HG03432 (cell line): ENCODE measurements at regions not wholly inside any gene's neighbourhood (a gene's known extent, or its start where the extent isn't known, plus 50 kb on each side); places are given as distances from the start of the nearest gene placed in this dataset.

Experiments used
- ATAC-seq: cut with Tn5 transposase; IDR thresholded peaks from one replicate; pipeline ENCODE4 v1.9.1; 2021; ENCODE audit warnings: mild to moderate bottlenecking, moderate library complexity; ENCODE audit not compliant: unreplicated experiment

DNA sequence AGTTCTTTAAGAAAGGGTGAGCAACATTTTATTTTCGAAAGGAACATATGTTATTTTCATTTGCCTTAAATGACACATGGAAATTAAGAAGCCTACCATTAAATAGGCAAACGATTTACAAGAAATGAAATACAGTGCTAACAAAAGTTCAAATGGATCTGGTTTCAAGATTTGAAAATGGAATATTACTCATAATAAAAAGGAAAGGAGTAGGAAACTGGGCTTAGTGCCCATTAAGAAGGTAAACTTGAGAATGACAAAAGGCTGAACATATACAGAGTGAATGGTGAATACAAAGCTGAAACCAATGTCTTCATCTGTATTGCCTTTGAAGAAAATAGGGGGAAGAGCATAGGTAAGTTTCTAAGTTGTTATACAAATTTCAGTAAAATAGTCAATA, 974.2 kb upstream of the C9orf72 start:
- ATAC-seq = no peak

DNA sequence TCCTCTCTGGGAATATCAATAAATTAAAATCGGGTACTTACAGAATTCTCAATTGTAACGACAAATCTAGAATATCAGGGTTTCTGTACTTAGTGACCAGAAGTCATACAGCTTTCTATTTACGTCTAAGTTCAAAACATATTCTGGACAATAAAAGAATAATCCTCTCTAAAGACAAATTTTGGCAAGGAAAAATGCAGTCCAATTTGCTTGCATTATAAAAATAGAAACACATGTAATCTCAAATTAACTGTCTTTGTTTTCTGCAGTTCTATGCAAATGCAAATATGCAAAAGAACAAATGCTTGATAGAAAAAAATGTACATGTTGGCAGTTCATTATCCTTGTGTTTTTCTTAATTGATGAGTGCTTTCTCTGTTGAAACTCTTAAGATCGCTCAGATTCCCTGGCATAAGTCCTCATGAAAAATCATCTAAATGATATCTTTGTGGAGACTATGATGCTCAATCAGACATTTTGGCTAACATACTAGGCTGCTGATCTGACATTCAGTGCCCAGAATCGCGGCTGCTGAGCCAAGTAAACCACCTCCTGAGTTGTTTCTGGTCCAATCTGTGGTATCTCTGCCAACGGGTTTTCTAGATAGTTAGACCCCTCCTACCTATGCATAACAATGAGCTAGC, 990.1 kb upstream of the C9orf72 start:
- ATAC-seq = no peak

DNA sequence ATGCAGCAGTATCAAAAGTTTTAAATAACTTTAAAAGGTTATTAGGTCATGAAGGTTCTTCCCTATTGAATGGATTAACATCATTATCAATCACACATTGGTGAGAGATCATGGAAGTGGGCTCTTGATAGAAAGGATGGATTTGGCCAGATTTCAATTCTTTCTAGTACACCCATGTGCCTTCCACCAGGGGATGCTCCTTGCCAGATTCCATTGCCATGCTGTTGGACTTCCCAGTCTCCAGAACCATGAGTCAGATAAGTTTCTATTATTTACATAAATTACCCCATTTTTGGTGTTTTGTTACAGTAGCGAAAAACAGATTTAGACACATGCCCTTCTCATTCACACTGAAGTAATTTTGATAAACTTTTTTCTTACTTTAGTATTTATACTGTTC, 1010.6 kb upstream of the C9orf72 start:
- no peak for ATAC-seq

DNA sequence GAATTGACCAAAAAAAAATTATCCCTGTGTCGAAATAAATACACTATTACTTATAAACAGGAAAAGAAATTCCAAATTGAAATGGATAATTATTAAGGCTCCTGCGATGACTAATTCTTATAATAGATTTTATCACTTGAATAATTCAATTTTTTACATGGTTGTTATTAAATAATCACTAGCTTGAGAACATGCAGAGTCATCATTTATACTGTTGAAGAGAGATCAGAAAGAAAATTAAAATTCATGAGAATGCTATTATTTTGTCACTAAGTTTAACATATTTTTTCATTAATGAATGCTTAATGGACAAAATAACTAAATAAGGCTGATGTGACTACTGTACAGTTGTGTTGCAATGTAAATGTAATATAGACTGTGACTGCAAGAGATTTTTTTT, 1011.3 kb upstream of the C9orf72 start:
- ATAC-seq = no peak

DNA sequence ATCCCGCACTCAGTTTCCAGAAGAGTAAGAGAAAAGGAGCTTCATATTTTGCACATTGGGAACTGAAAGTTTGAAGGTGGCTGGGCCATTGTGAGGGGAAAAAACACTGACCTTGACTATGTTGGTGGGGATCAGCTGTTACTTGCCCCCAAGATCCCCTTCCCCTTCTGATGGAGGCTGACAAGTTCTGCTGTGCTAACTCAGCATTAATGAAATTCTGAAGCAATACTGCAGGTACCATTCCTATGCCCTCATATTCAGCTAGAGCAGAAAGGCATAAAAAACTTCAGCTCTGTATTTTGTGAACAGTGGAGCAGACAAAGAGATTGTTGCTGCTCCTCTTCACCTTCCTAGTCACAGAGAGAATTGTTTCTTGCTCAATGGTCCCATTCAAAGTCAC, 1013.8 kb upstream of the C9orf72 start:
- ATAC-seq = no peak

DNA sequence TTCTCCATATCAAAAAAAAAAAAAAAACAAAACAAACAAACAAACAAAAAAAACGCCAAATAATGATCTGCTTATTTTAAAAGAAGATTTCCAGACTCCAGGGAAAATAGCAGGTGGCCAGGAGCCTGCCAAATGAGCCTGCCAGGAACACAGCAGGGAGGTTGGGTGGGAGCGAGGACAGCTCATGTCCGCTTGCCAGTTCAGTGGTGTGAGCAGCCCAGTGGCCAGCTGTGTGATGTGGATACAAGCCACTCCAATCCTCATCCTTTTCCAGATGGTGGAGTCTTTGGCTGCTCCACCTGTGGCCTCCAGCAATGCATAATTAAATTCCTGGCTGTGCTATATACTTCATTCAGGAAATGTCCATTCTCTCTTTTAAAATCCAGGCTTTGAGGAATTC, 1025.1 kb upstream of the C9orf72 start:
- no peak for ATAC-seq

DNA sequence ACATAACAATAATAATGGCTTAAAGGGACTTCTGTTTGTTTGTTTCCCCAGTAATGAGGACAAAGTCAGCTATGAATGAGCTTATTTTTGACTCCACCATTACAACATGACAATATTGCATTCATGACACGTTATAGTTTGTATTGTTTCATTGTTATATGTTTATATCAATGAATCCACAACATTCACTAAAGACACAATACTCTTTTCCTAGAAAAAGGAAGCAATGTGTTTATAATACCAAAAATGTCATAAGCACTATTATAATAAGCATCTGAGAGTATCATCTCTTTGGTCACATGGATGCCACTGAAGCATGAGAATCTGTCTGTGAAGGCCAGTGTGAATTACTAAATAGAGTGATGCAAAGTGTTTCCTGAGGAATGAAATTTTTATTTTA, 1026.9 kb upstream of the C9orf72 start:
- no peak for ATAC-seq

DNA sequence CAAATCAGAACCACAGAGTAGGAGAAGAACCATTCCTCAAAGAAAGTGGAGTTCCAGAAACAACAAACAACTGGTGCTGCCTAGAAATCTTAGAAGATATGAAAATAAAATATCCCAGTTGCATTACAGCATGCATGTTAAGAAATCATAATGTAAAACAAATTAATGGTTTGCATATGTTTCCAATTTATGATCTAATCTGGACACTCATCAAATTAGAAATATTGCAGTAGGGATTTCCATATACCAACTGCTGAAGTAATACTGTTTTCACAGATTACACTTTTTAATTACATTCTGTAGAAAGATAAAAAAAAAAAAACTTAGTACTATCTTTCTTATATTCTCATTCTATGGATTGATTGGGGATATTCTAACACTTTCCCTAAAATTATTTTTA, 1034.6 kb upstream of the C9orf72 start:
- no peak for ATAC-seq

DNA sequence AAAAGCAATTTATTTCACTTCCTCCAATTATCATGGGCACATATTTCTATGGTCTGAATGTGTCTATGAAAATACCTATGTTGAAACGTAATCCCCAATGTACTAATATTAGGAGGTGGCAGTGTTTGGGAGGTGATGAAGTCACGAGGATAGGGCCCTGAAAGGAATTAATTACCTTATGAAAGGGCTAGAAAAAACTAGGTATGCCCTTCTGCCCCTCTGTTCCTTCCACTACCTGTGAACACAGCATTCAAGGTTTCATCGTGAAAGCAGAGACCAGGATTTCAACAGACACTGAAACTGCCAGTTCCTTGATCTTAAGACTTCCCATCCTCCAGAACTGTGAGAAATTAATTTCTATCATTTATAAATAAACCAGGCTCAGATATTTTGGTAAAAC, 1037.1 kb upstream of the C9orf72 start:
- no peak for ATAC-seq

DNA sequence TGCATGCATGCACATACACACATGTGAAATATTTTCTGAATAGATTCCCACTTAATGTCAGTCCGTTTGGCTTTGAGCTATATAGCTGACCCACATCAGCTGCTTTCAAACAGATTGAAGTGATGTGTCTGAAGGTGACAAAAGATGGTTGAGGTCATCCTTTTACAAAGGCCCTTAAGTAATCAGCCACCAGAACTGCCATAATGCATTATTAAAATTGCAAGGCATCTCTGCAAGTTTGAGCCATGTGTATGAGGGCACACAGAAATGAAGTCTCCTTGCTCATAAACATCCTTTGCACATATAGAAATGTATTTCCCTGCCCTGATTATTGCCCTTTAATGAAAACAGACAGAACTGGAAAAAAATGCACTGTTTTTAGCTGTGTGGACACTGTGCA, 1043.0 kb upstream of the C9orf72 start:
- ATAC-seq = no peak

DNA sequence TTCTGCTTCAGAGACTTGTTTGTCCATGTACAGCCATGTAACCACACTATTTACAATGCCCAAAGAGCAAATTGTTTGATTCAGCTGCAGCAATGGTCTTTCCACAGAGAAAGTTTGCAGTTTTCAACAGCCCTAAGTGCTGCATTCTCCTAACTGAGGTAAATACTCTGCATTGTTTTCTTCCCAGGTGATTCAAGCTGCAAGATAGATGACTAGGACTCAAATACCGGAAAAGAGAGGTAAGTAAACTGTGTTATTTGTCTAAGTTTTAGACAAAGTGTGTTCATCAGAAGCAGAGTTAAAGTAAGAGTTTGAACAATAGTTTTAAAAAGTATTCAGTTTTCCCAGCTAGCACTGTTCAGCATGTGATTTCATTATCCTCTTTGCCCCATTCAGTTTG, 1046.7 kb upstream of the C9orf72 start:
- no peak for ATAC-seq

DNA sequence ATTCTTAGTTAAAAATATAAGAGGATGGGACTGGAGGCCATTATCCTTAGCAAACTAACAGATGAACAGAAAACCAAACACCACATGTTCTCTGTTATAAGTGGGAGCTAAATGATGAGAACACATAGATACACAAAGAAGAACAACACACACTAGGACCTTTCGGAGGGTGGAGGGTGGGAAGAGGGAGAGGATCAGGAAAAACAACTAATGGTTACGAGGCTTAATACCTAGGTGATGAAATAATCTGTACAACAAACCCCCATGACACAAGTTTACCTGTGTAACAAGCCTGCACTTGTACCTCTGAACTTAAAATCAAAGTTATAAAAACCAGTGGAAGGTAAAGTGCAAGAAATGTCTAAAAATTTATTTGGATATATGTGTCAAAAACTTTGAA, 1047.4 kb upstream of the C9orf72 start:
- ATAC-seq = no peak

DNA sequence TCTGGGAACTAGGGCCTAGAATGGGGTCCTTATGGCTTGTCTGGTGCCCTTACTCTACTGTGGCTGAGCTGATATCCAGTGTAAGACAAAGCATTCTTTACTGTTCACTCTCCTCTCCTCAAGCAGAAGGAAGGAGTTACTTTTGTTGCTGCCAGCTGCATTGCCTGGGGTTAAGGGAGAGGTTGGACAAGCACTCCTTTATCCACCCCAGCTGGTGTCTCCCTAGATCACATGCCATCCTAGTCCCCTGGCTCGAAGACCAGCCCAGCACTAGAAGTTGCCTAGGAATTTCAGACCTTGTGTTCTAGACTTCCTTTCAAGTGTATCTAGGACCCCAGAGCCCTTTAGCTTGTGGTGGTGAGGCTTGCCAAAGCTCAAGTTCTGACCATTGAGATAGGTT, 1051.5 kb upstream of the C9orf72 start:
- no peak for ATAC-seq

DNA sequence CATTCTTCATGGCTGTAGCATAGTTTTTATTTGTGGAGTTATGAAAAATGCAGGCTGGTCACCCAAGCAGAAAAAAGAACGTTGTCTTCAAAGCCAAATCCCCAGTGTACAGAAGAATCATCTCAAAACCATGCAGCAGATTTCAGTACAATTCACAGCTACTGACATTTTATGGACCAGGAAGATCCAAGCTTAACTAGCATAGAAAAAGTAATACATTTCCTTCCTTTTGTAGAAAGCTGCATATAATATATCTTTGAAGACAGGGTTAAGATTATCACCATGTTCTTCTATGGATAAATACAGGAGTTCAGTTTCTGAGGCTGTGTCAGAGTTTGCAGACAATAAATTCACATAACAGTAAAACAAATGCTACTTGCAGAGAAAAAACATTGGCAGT, 1054.8 kb upstream of the C9orf72 start:
- ATAC-seq = no peak

DNA sequence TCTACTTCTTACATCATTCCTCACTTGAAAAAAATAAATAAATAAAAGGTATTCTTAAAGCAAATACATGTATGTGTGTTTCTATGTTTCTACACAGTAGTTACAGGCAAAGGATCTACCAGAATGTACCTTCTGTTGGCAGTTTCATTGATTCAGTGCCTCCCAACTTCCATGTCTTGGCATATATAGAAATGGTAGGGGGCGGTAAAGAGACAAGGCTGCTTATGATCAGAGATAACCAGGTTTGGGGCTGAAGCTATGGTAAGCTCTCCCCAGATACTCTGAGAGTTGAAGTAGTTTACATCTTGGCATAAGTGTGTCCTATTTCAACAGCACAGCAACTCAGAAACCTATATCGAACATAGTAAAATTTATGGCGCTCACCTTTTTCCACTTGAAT, 1075.4 kb upstream of the C9orf72 start:
- ATAC-seq = no peak

DNA sequence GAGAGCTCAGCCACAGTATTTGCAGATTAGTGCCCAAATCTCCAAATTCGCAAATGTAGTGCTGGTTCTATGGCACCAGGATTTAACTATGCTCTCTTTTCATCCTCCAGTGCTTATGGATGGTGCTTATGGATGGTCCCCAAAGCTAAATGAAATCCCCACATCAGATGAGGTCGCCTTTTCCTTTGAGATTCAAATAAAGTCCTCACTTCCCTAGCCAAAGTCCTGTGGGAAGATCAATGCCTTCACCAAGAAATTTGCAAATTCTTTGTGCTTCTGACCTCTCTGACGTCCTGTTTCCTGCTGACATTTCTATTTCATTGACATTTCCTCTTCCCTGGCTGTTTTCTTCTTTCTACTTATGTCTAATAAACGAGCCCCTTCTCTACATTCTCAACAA, 1077.0 kb upstream of the C9orf72 start:
- ATAC-seq = no peak

DNA sequence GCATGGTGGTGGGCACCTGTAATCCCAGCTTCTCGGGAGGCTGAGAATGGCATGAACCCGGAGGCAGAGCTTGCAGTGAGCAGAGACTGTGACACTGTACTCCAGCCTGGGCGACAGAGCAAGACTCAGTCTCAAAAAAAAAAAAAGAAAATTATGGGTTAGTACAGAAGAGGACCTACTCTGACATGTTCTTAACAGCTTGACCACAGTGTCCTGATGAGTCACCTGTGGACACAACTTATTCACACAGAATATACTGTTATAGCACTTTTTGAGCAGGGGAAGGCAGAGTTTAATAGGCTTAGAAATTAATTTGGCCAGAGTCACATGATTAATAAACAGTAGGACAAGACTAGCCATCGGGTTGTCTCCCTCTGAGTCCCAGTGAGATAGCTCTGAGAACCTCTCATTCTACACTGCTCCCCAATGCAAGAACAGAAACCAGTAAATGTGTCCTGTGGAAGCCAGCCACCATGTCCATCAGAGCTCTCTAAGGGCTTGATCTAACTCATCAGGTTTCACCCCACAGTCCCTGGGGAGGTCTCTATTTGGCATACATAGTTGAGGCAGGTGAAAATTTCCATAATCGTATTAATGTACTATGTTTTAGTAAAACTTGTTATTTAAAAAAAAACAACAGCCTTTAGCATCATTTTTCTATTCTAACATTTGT, 1077.9 kb upstream of the C9orf72 start:
- ATAC-seq = peak; percentile 55

DNA sequence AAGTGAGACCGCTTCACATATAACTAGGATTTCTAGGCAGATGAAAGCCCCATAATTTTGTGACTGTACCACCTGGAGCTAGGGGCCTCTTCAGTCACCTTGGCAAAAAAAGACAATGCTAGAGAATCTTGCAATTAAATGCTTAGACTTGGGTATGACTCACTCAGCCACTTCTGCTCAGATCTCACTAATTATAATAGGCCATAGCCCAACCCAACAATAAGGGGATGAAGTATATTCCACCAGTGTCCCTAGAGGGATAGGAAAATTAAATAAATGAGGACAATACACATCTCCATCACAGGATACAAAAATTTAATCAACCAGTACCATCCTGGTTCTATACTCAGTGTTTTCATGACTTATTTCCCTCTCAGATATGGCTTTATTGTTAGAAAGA, 1079.9 kb upstream of the C9orf72 start:
- ATAC-seq = no peak

DNA sequence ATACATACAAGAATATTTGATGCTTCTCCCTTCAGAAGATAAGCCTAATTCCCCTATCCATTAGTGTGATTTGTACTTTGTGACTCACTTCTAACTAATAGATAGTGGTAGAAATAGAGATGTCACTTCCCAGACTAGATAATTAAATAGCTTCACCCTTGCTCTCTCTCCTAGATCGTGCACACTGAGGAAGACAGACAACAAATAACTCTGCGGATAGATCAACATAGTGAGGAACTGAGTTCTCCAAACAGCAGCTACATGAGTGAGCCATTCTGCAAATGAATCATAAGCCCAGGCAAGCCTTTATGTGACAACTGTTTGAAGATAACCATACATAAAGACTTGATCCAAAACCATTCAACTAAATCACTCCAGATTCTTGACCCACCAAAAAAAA, 1083.4 kb upstream of the C9orf72 start:
- no peak for ATAC-seq

DNA sequence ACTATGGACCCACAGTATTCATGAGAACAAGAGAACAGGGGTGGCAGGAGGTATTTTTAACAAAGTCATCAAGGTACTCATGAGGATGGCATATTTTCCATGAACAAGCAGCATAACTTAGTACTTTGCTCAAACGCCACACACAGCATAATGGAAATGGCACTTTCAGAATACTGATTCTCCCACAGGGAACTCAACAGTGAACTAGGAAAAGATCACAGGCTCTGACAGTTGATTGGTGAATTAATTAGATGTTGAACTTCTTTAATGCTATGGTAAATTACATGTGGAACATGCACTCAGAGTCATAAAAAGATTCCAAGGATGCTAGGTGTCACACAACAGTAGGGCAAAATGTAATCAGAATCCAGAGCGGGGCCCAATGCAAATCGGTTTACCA, 1088.6 kb upstream of the C9orf72 start:
- ATAC-seq = no peak

DNA sequence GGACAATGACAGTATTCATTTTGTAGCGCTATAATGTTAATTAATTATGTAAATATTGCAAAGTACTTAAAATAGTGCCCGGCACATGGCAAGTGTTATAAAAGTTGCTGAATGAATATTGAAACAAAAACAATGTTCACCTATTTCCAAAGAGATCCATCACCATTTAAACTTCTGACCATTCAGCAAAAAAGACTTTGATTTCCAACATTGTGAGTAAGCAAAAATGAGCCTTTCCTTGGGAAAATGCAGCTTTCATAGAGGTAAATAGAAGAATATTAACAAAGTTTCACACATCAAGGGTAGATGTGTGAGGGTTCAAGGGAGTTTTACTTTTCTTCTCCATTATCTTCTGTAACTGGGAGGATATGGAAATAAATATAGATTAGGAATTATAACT, 1089.4 kb upstream of the C9orf72 start:
- ATAC-seq = no peak

DNA sequence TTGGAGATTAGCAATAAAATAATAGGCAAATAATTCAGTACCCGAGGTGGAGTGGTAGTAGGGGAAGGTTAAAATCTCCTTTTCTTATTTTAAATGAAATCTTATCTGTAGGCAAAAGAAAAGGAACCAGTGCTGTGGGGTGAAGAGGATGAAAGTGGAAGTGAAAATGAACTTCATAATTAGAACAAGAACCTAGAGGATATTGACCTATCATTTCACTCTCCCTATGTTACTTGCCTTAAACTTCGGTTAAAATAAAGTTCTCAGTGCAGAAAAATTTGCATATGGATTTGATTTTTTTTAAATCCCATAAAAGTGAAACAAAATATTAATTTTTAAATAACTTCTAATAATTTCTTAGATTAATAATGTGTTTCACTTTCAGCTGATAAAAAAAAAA, 1094.9 kb upstream of the C9orf72 start:
- ATAC-seq = peak; percentile 94

DNA sequence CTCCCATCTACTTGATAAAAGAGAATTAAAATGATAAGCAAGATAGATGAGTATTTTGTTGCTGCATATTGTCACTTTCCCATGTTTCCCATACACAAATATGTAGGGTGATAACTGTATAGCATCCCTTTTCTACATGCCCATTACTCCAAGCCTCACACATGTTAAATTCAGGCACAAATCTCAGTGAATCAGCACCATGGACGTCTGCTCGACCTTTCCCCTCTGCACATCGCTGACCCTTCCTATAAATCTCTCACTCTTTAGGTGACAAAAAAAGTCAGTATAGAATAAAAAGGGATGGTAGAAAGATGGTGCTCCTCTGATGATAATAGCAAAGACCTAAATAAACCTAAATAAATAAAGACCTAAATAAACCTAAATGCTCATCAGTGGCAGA, 1097.7 kb upstream of the C9orf72 start:
- ATAC-seq = no peak
